Fibroblast of lung (primary cell): ENCODE measurements at regions not wholly inside any gene's neighbourhood (a gene's known extent, or its start where the extent isn't known, plus 50 kb on each side); places are given as distances from the start of the nearest gene placed in this dataset.

ENCODE experiments used
- CTCF ChIP-seq, 2 donors: IDR thresholded peaks in 1 of 2; conservative IDR thresholded peaks in 1 of 2; 1 replicate in 1 of 2; 2 replicates in 1 of 2; pipeline ENCODE4 v1.5.1; 2011 to 2012; ENCODE audit warnings: low read length in 2 of 2, control low read depth in 1 of 2, inconsistent platforms in 1 of 2, low read depth in 1 of 2, mild to moderate bottlenecking in 1 of 2
- EZH2 ChIP-seq: IDR thresholded peaks from 2 replicates; pipeline ENCODE4 v1.5.1; 2012; ENCODE audit warnings: low read length, control low read depth, mild to moderate bottlenecking; ENCODE audit errors: missing control alignments

GRCh38 chr9:84207491-84207951 is 133.0 kb downstream of the SLC28A3 start:
- no peak for TF ChIP-seq CTCF (conservative IDR thresholded peaks at IDR 0.05 in 1 of 2, IDR thresholded peaks at IDR 0.05 in 1 of 2; ENCODE audit: low read depth in 1 of 2, low read length in 2 of 2)
- TF ChIP-seq EZH2: no peak
